GM21529 (cell line): ENCODE measurements at regions not wholly inside any gene's neighbourhood (a gene's known extent, or its start where the extent isn't known, plus 50 kb on each side); places are given as distances from the start of the nearest gene placed in this dataset.
"Not testable (repeated sequence)": the region's sequence is repeated elsewhere in the genome, so short reads cannot be mapped to it uniquely, and the experiment has no call there.

Experiments used
- ATAC-seq: cut with Tn5 transposase; IDR thresholded peaks from one replicate; pipeline ENCODE4 v1.9.1; 2021; ENCODE audit not compliant: unreplicated experiment

DNA sequence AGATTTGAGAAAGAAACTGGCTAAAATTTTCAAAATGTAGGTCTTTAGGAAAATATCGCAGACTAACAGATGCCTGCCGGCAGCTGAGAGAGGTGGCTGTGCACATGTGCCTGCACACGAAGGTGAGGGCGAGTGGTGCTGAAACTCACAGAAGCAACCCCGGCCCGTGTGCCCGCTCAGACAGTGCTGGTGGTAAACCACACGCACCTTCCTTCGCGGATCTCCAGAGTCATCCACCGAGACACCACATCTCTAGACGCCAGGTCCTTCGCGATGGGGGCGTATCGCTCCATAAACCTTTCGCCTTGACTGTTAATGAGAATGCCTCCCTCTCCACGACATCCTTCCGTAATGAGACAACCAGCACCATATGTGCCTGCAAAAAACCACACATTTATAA, 68.5 kb upstream of the TNK2 start:
- not testable (repeated sequence) for ATAC-seq

DNA sequence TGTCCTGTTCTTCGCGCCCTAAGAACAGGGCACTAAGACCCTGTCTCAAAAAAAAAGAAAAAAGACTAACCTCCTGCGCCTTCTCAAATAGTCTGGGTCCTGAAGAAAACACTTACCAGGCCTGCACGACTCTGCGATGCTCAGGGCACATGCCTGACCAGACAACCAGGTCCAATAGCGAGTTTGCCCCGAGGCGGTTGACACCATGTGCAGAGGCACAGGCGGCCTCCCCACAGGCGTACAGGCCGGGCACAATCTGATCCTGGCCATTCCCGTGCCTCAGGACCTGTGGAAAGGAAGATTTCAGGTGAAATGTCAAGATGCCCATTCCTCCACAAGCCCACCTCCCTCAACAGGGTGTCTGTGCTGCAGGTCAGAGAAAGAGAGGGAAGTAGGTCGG, 65.9 kb upstream of the TNK2 start:
- ATAC-seq = not testable (repeated sequence)

DNA sequence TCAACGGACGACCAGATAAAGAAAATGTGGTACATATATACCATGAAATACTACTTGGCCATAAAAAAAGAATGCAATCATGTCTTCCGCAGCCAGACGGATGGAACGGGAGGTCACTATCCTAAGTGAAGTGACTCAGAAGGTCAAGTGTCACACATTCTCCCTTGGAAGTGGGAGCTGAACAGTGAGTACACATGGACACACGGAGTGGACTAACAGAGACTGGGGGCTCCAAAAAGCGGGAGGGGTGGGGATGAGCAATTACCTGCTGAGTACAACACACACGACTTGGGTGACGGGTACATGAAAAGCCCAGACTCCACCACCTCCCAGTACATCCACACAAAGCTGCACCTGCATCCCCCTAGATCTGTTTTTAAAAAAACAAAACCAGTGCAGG, 62.5 kb upstream of the TNK2 start:
- not testable (repeated sequence) for ATAC-seq

DNA sequence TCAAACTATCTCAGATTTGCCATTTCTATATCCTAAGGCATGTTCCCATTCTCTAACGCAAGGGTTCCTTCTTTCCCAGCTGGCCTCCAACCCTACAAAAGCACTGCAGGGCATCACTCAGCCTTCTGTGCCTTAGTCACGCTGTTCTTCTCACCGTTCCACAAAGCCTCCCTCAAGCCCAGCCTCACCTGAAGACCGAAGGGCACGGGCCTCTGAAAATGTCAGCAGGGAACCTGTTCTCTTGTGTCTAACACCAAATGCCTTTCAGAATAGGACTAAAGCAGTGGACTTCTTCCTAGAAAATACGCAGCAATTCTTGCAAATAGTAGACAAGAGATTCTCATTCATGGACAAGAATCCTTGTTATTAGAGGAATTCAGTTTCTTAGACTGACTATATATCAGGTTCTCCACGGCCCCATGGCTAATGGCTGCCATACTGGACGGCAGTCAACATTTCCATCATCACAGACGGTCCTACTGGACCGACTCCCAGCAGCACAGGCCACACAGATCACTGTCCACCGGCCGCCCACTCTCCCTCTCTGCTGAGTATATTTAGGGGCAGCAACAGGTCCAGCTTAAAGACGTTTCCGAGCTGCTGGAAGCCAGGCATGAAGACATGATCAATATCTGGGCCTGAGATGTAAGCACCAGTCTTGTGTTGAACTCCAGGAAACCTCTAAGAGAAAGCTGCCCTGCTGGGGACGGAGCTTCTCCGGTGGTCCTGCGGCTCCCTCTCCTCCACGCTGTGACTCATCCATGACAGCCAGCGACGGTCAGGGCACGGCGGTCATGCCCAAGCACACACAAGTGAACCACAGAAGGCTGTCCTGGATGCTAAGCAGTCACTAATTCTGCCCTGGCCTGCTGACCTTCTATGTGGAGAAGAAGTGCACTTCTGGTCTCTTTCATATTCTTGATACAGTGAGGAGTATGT, 61.8 kb upstream of the TNK2 start:
- ATAC-seq = not testable (repeated sequence)

DNA sequence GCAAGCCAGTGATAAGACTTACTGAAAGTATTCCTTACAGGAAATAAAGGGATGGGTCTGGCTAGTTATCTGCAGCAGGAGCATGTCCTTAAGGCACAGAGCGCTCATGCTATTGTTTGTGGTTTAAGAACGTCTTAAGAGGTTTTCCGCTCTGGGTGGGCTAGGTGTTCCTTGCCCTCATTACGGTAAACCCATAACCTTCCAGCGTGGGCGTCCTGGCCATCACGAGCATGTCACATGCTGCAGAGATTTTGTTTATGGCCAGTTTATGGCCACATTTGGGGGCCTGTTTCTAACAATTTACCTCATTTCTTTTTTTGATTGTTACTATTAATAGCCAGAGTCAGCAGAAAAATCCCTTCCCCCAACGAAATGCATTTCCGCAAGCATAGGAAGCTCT, 61.0 kb upstream of the TNK2 start:
- not testable (repeated sequence) for ATAC-seq

DNA sequence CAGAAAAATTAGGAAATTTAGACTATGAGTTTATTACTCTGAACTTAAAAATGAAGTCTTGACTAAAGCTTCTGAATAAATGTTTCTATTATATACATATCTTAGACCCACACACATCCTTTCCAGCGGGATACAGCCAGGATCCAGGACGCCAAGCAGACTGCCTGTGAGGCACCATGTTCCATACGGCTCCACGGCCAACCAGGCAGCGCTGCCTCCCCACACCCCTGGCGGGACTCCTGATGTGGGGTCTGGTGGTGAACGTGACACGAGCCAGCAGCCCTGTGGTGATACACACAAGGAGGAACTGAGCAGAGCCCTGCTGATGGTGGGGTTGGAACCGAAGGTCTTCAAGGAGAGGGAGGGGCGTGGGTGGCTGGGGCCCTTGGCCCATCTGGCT, 59.8 kb upstream of the TNK2 start:
- not testable (repeated sequence) for ATAC-seq

DNA sequence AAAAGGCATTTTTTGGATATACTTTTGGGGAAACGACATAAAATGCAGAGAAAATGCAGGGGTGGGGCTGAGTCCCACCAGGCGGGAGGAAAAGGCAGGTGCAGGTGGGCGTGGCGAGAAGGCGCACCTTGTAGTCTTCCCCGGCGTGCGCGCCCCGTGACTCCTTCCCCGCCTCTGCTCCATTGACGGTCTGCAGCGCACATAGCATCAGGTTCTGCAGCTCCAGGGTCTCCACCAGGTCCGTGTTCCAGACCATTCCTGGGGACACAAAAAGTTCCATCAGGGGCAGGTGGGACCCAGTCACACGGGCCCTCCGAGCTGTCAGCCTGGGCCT, 59.0 kb upstream of the TNK2 start:
- not testable (repeated sequence) for ATAC-seq

DNA sequence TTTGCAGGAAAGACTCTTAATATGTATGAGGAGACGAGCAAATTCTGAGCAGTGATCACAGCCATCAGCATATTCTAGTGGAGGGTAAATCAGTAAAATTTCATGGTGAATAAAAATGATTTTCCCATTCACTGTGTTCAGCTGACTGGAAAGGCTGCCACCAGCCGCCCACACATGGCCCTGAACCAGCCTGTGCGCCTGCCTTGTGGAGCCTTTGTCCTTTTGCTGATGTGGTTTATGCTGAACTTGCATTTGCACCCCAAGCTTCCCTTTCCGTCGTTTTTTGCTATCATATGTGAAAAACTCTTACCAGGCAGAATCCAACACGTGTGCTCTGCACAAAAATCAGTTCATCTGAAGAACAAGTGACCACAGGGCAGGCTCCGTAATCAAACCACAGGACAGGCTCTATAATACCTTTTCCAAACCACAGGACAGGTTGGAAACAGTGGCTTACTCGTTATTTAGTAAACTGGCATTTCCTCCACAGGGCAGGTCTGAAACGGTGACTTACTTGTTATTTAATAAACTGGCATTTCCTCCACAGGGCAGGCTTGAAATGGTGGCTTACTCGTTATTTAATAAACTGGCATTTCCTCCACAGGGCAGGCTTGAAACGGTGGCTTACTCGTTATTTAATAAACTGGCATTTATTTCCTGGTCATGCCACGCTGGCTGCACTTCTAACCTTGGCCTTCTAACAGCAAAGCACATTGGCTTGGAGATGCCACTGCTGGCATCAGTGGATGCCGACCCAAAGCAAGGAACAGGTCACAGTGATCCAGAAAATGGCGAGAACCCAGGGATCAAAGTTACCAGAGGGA, 58.4 kb upstream of the TNK2 start:
- not testable (repeated sequence) for ATAC-seq

DNA sequence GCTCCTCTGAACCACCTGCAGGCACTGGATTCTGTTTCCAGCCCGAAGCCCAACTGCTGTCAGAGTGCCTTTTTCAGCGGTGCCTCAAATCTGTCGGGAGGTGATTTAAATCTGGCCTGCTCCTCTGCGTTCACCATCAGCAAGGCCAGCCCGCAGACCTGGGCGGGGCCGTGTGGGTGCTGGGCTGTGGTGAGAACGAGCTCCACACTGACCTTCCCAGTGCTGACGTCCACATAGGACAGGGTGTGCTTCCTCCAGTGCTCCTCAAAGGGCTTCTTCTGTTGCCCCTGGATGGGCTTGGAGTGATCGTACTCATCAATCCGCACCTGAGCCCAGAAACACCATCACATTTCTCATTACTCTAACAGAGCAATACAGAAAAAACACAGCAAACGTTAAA, 56.9 kb upstream of the TNK2 start:
- not testable (repeated sequence) for ATAC-seq

DNA sequence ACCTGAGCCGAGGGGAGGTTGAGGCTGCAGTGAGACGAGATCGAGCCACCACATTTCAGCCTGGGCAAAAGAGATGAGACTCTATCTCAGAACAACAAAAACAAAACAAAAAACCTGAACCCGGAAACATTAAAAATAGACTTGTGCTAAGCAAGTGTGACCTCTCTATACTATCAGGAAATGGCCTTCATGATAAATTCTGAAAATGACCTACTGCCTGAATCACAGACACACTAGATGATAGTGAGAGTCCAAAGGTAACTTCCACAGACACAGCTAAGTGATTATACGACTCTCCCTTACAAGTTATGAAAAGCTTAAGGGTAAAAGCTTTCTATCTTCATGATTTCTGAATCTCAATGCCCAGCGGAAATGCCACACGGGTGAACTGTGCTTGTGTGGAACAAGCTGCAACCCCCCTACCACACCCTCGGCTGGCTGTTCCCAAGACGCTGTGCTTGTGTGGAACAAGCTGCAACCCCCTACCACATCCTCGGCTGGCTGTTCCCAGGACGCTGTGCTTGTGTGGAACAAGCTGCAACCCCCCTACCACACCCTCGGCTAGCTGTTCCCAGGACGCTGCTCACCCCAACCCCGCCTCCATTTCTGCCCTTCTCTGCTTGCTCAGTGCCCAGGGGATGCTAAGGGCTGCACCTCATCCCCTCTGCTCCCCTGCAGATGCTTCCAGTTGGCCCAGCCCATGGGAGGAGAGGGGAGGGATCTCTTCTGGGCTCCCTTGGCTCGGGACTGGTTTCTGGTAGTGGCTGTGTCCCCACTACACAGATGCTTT, 56.2 kb upstream of the TNK2 start:
- ATAC-seq = not testable (repeated sequence)

DNA sequence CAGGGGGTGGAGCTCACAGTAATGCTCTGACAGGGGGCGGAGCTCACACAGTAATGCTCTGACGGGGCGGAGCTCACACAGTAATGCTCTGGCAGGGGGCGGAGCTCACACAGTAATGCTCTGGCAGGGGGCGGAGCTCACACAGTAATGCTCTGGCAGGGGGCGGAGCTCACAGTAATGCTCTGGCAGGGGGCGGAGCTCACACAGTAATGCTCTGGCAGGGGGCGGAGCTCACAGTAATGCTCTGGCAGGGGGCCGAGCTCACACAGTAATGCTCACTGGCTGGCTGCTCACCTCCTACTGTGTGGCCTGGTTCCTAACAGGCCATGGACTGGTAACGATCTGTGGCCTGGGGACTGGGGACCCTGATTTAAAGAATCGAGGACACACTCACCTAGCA, 53.9 kb upstream of the TNK2 start:
- not testable (repeated sequence) for ATAC-seq

DNA sequence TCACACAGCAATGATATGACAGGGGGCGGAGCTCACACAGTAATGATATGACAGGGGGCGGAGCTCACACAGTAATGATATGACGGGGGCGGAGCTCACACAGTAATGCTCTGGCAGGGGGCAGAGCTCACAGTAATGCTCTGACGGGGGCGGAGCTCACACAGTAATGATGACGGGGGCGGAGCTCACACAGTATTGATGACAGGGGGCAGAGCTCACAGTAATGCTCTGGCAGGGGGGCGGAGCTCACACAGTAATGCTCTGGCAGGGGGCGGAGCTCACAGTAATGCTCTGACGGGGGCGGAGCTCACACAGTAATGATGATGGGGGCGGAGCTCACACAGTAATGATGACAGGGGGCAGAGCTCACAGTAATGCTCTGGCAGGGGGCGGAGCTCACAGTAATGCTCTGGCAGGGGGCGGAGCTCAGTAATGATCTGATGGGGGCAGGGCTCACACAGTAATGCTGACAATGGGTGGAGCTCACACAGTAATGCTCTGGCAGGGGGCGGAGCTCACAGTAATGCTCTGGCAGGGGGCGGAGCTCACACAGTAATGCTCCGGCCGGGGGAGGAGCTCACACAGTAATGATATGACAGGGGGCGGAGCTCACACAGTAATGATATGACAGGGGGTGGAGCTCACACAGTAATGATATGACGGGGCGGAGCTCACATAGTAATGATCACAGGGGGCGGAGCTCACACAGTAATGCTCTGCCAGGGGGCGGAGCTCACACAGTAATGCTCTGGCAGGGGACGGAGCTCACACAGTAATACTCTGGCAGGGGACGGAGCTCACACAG, 52.8 kb upstream of the TNK2 start:
- ATAC-seq = not testable (repeated sequence)

DNA sequence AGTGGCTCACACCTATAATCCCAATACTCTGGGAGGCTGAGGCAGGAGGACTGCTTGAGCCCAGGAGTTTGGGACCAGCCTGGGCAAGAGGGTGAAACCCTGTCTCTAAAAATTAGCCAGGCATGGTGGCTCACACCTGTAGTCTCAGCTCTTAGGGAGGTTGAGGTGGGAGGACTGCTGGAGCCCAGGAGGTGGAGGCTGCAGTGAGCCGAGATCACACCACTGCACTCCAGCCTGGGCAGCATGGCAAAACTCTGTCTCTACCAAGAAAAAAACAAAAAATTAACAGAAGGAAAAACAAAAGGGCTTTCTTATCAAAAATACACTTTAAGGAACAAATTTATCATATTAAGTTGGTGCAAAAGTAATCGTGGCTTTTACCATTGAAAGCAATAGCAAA, 51.8 kb upstream of the TNK2 start:
- not testable (repeated sequence) for ATAC-seq

DNA sequence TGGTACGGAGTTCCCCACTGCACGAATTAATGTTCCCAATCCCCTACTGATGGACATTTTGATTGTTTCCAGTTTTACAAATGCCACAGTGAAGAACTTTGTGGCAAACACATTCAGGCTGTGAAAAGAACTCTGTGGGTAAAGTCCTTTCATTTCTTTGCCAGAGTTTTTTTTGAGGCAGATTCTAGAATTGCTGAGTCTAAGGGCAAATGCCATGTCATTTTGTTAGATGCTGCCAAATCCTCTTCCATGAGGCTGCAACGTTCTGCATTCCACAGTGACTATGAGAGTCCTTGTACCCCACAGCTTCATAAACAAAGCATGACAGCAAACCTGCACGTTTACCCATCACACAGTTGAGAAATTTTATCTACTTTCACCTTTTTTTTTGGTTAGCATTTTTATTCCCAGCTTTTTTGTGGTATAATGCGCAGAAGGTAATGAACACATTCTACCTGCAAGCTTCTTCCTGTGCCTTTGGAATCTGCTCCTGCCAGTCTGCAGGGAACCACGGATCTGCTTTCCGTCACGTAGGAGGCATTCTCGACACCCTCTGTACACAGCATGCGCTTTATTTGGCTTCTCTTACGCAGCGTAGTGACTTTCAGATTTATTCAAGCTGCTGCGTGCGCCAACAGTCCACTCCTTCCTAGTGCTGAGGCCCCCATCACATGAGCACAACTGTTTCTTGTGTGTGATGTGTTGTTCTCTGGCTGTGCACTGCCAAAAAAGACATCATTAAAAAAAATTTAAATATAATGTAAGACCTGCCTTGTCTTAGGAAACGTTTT, 51.2 kb upstream of the TNK2 start:
- not testable (repeated sequence) for ATAC-seq

DNA sequence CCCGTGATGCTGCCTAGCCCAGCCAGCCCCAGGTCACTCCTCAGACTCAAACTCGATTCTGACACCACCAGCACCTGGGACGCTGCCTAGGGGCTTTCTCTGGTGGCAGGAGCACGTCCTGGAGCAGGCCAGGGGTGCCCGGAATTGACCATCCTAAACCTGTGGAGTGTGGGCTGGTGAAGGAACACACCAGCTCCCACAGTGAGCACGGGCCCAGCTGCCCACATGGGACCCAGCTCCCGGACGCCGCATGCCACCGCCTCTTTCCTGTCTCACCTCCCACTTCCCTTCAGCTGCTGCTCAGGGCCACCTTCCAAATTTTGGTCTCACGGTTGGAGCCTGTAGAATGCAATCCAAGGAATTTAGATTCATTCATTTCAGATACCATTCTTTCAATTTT, 50.4 kb upstream of the TNK2 start:
- ATAC-seq = not testable (repeated sequence)
